NB4 (cell line): ENCODE measurements at regions not wholly inside any gene's neighbourhood (a gene's known extent, or its start where the extent isn't known, plus 50 kb on each side); places are given as distances from the start of the nearest gene placed in this dataset.
A peak's percentile ranks its signal among the peaks of the same experiment; 100 is the strongest.

ENCODE experiments used
- DNase-seq: peaks from one replicate; pipeline ENCODE4 v3.0.0; 2010; ENCODE audit warnings: low read depth
- H3K4me3 ChIP-seq: one replicate; pipeline ENCODE4 v1.5.1; 2011; ENCODE audit warnings: mild to moderate bottlenecking, low read depth, low read length, moderate library complexity
- MYC ChIP-seq: IDR thresholded peaks from 2 replicates; pipeline ENCODE4 v1.6.1; 2011; ENCODE audit warnings: low read depth, low read length
- POLR2A ChIP-seq: IDR thresholded peaks from 2 replicates; pipeline ENCODE4 v1.6.1; 2011; ENCODE audit warnings: mild to moderate bottlenecking; ENCODE audit not compliant: insufficient read length; ENCODE audit errors: extremely low read depth
- TF ChIP-seq, protein P1 (sequence below): IDR thresholded peaks from one replicate; pipeline ENCODE4 v1.5.1; 2012; ENCODE audit warnings: low read depth, low read length
- TF ChIP-seq, protein P2 (sequence below): IDR thresholded peaks from 2 replicates; pipeline ENCODE4 v1.6.1; 2011; ENCODE audit warnings: low read depth, low read length

DNA sequence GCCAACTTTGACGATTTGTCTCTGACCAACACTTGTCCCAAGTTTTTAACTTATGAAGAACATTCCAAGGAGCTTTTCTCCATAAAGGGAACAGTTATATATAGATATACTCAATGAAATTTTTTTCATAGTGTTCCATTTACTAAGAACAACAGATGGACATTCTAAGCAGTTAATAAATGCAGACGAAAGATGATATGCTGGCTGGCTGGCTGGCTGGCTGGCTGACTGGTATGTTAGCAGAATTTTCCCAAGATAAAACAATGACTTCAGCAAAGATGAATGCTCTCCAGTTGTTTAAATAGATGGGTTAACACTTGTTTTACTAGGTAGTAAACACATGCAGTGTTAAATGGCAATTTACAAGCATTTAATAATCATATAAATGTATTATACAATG is 62.2 kb downstream of the SPANXN3 start:
- DNase-seq = no peak
- H3K4me3 ChIP-seq = no peak overlapping the region
- TF ChIP-seq, protein P1, sequence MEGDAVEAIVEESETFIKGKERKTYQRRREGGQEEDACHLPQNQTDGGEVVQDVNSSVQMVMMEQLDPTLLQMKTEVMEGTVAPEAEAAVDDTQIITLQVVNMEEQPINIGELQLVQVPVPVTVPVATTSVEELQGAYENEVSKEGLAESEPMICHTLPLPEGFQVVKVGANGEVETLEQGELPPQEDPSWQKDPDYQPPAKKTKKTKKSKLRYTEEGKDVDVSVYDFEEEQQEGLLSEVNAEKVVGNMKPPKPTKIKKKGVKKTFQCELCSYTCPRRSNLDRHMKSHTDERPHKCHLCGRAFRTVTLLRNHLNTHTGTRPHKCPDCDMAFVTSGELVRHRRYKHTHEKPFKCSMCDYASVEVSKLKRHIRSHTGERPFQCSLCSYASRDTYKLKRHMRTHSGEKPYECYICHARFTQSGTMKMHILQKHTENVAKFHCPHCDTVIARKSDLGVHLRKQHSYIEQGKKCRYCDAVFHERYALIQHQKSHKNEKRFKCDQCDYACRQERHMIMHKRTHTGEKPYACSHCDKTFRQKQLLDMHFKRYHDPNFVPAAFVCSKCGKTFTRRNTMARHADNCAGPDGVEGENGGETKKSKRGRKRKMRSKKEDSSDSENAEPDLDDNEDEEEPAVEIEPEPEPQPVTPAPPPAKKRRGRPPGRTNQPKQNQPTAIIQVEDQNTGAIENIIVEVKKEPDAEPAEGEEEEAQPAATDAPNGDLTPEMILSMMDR = no peak
- TF ChIP-seq, protein P2, sequence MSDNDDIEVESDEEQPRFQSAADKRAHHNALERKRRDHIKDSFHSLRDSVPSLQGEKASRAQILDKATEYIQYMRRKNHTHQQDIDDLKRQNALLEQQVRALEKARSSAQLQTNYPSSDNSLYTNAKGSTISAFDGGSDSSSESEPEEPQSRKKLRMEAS = no peak
- TF ChIP-seq POLR2A (no peak), MYC (no peak)

DNA sequence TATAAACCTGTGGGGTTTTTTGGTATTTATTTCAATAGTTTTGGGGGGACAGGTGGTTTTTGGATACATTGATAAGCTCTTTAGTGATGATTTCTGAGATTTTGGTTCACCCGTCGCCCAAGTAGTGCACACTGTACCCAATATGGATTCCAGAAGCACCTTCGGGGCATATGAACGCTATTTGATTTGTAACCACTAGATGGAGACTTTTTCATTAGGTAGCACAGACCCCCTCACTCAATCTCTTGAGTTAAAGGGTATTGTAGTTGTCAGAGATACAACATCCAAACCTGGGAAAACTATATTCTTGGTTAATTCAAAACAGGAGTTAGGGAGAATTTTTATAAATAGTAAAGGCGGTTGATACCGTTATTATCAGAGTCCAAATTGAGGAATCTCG is 79.8 kb downstream of the SPANXN3 start:
- no peak for TF ChIP-seq MYC
- no peak for TF ChIP-seq POLR2A
- TF ChIP-seq, protein P1 = no peak
- TF ChIP-seq, protein P2 = no peak
- peak; percentile 16 for DNase-seq

DNA sequence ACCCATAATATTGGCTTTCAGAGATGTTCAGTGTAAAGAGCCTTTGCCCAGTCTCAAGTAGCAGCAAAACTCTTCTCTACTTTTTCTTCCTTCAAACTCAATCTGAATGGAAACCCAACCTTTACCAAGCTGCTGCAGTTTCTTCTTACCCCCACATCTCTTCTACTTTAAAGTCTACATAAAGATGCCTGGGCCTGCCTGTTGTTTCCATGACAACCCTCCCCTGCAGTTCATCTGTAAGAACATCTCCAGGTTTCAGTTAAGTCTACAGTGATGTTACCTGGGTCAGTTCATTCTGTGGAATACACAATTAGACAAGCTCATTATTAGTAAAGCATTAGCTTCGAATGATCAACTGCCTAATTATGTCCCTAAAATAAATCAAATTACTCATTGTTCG is 81.4 kb downstream of the SPANXN3 start:
- no peak for DNase-seq
- H3K4me3 ChIP-seq = no peak overlapping the region
- no peak for TF ChIP-seq MYC
- TF ChIP-seq POLR2A = no peak
- TF ChIP-seq, protein P2 = no peak
- TF ChIP-seq, protein P1 = no peak

More for the DNA sequence above, 79.8 kb downstream of the SPANXN3 start:
- H3K4me3 ChIP-seq = no peak overlapping the region

DNA sequence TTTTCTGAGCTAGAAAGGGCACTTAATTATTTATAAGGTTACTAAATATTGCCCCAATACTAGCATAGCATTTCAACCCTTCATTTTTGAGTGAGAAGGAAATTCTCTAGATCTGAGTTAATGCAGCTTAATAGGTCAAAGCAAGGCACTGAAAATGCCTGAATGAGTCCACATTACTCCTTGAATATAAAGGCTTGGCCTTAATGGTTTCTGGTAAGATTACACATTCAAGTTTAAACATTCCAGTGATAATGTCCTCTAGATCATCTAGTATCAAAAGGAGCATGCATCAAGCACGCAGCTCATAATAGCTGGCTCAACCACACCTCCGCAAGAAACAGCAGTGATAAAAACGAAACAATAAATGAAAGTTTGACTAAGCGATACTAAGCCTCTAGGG is 87.5 kb downstream of the SPANXN3 start:
- H3K4me3 ChIP-seq = no peak overlapping the region
- DNase-seq = no peak
- no peak for TF ChIP-seq MYC

DNA sequence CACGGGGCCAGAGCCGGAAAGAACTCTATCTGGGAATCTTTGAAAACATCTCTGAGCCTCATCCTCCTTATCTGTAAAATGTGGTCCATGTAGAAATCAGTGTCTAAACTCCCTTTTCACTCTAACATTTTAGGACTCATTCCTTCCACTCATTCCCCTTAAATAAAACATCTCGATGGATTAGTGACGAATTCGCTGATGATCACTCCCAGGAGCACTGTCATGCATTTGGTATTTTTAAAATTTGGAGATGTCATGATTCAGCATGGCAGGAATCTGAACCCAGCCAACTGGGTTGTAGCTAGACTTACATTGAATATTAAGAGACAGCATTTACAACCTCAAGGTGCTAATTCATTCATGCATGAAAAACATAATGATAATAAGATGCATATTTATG is 88.1 kb downstream of the SPANXN3 start:
- DNase-seq = no peak
- TF ChIP-seq MYC (no peak), POLR2A (no peak)
- TF ChIP-seq, protein P2 = no peak
- TF ChIP-seq, protein P1 = no peak
- no peak overlapping the region for H3K4me3 ChIP-seq

DNA sequence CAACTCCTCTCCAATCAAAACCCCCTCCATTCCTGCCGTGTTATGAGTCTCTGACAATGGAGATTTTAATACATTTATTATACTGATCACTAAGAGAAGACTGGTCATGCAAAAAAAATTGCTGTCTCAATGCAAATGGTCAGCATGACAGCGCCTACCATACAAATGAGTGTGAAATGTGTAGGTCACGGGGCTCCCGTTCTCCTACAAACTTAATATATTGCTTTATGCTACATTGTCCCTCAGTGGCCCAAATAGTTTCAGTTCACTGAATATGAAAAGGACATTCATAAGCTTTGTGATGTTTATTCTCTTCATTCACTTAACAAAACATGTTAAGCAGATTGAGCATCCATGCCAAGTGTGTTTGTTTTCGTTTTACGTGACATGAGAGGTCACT is 116.1 kb downstream of the SPANXN3 start:
- no peak for DNase-seq
- H3K4me3 ChIP-seq = no peak overlapping the region
- TF ChIP-seq, protein P1 = no peak
- TF ChIP-seq, protein P2 = no peak
- TF ChIP-seq MYC (no peak), POLR2A (no peak)
